Thyroid gland (tissue), 4 donors: ENCODE measurements at regions not wholly inside any gene's neighbourhood (a gene's known extent, or its start where the extent isn't known, plus 50 kb on each side); places are given as distances from the start of the nearest gene placed in this dataset.

ENCODE experiments used
- DNase-seq, 2 donors: peaks; one replicate each; pipeline ENCODE4 v3.0.0-alpha.2; 2019
- H3K27ac ChIP-seq, 3 donors: fragments of 200-600 bp; sonication (generic); 1 replicate in 2 of 3; 2 replicates in 1 of 3; pipeline ENCODE4 v1.5.1; 2016 to 2019; ENCODE audit warnings: mild to moderate bottlenecking in 1 of 3, moderate library complexity in 1 of 3
- H3K27me3 ChIP-seq: fragments of 200-600 bp; sonication (generic); one replicate; pipeline ENCODE4 v1.5.1; 2019
- H3K36me3 ChIP-seq, 2 donors: fragments of 200-600 bp; sonication (generic); one replicate each; pipeline ENCODE4 v1.5.1; 2016 to 2019
- H3K4me1 ChIP-seq, 2 donors: fragments of 200-600 bp; sonication (generic); one replicate each; pipeline ENCODE4 v1.5.1; 2017 to 2019
- H3K4me3 ChIP-seq, 3 donors: fragments of 200-600 bp; sonication (generic); replicated peaks in 1 of 3; 1 replicate in 2 of 3; 2 replicates in 1 of 3; pipeline ENCODE4 v1.5.1; 2016; ENCODE audit warnings: mild to moderate bottlenecking in 1 of 3
- H3K9me3 ChIP-seq: fragments of 200-600 bp; sonication (generic); one replicate; pipeline ENCODE4 v1.5.1; 2017
- CTCF ChIP-seq, 6 experiments: fragments of 200-600 bp in 3 of 6; fragments of 450-650 bp in 3 of 6; sonication (generic) in 3 of 6; IDR thresholded peaks; one replicate each; pipeline ENCODE4 v1.5.1; 2016 to 2019; ENCODE audit warnings: antibody characterized with exemption in 6 of 6, mild to moderate bottlenecking in 2 of 6, inconsistent platforms in 1 of 6, moderate library complexity in 1 of 6
- POLR2A ChIP-seq, 2 donors: fragments of 450-650 bp; IDR thresholded peaks; one replicate each; pipeline ENCODE4 v1.6.1; 2017; ENCODE audit warnings: antibody characterized with exemption in 2 of 2, mild to moderate bottlenecking in 2 of 2, moderate library complexity in 1 of 2
- WGBS, 2 donors: methylation state at CpG; one replicate each; pipeline ENCODE4 v1.1.5; 2017; 5-methylcytosine and 5-hydroxymethylcytosine counted together
- intact Hi-C: fragments of 100-400 bp; cut with DNase I; formaldehyde crosslinking; loops from one replicate; pipeline ENCODE4 v1.15.1; 2023

- Histone ChIP-seq H3K4me3 (no peak overlapping the region), H3K4me1 (no peaks in the 10 kb centered on the region), H3K36me3 (no peaks in the 10 kb centered on the region), H3K27me3 (no peaks in the 10 kb centered on the region), H3K9me3 (no peaks in the 10 kb centered on the region), H3K27ac (no peak overlapping the region)
- no peak for DNase-seq
- WGBS, 2 donors = 70 to 77% methylated on average over 5 of the region's 5 CpGs
- TF ChIP-seq CTCF (IDR thresholded peaks at IDR 0.05) = no peak
- TF ChIP-seq POLR2A (IDR thresholded peaks at IDR 0.05) = no peak
- intact Hi-C loops = no loop called here
These were observed 426.9 kb upstream of the EPHA5 start for GRCh38 chr4:66097218-66097617.

GRCh38 chr4:66095065-66095464 is 424.8 kb upstream of the EPHA5 start:
- 43 to 47% methylated on average over 2 of the region's 2 CpGs for WGBS, 2 donors
- Histone ChIP-seq H3K9me3 (no peaks in the 10 kb centered on the region), H3K36me3 (no peaks in the 10 kb centered on the region), H3K27ac (no peak overlapping the region), H3K27me3 (no peaks in the 10 kb centered on the region), H3K4me3 (no peak overlapping the region), H3K4me1 (no peaks in the 10 kb centered on the region)
- intact Hi-C loops = no loop called here
- no peak for TF ChIP-seq POLR2A (IDR thresholded peaks at IDR 0.05)
- TF ChIP-seq CTCF (IDR thresholded peaks at IDR 0.05) = no peak
- DNase-seq = no peak

- TF ChIP-seq CTCF (IDR thresholded peaks at IDR 0.05) = no peak
- H3K36me3 ChIP-seq = no peaks in the 10 kb centered on the region
- intact Hi-C loops = no loop called here
- no peaks in the 10 kb centered on the region for H3K27me3 ChIP-seq
- no peak for DNase-seq
- WGBS, 2 donors = 96 to 99% methylated on average over 15 of the region's 15 CpGs
- H3K4me1 ChIP-seq = no peaks in the 10 kb centered on the region
- H3K4me3 ChIP-seq = no peak overlapping the region
- no peak overlapping the region for H3K27ac ChIP-seq
- no peaks in the 10 kb centered on the region for H3K9me3 ChIP-seq
These were observed 423.8 kb upstream of the EPHA5 start for GRCh38 chr4:66094070-66094469.

- Histone ChIP-seq H3K36me3 (no peaks in the 10 kb centered on the region), H3K4me1 (no peaks in the 10 kb centered on the region), H3K27me3 (no peaks in the 10 kb centered on the region), H3K4me3 (no peak overlapping the region), H3K27ac (no peak overlapping the region), H3K9me3 (no peaks in the 10 kb centered on the region)
- DNase-seq = no peak
- TF ChIP-seq POLR2A (IDR thresholded peaks at IDR 0.05) = no peak
- no peak for TF ChIP-seq CTCF (IDR thresholded peaks at IDR 0.05)
- intact Hi-C loops = no loop called here
- WGBS, 2 donors = 77 to 88% methylated on average over 1 of the region's 1 CpG
These were observed 421.5 kb upstream of the EPHA5 start for GRCh38 chr4:66091786-66092185.

- no peaks in the 10 kb centered on the region for H3K27me3 ChIP-seq
- 79 to 82% methylated on average over 2 of the region's 2 CpGs for WGBS, 2 donors
- no peak overlapping the region for H3K27ac ChIP-seq
- H3K9me3 ChIP-seq = no peaks in the 10 kb centered on the region
- TF ChIP-seq POLR2A (IDR thresholded peaks at IDR 0.05) = no peak
- no peak for TF ChIP-seq CTCF (IDR thresholded peaks at IDR 0.05)
- H3K36me3 ChIP-seq = no peaks in the 10 kb centered on the region
- DNase-seq = no peak
- intact Hi-C loops = no loop called here
- H3K4me1 ChIP-seq = no peaks in the 10 kb centered on the region
- H3K4me3 ChIP-seq = no peak overlapping the region
These were observed 403.7 kb upstream of the EPHA5 start for GRCh38 chr4:66073961-66074360.
